Stimulated activated naive CD4-positive, alpha-beta T cell (primary cell): ENCODE measurements at regions not wholly inside any gene's neighbourhood (a gene's known extent, or its start where the extent isn't known, plus 50 kb on each side); places are given as distances from the start of the nearest gene placed in this dataset.
"Not testable (repeated sequence)": the region's sequence is repeated elsewhere in the genome, so short reads cannot be mapped to it uniquely, and the experiment has no call there.

Experiments used
- DNase-seq, 6 experiments: peaks; one replicate each; lab custom pipeline; 2025; lab: John Stamatoyannopoulos, UW

DNA sequence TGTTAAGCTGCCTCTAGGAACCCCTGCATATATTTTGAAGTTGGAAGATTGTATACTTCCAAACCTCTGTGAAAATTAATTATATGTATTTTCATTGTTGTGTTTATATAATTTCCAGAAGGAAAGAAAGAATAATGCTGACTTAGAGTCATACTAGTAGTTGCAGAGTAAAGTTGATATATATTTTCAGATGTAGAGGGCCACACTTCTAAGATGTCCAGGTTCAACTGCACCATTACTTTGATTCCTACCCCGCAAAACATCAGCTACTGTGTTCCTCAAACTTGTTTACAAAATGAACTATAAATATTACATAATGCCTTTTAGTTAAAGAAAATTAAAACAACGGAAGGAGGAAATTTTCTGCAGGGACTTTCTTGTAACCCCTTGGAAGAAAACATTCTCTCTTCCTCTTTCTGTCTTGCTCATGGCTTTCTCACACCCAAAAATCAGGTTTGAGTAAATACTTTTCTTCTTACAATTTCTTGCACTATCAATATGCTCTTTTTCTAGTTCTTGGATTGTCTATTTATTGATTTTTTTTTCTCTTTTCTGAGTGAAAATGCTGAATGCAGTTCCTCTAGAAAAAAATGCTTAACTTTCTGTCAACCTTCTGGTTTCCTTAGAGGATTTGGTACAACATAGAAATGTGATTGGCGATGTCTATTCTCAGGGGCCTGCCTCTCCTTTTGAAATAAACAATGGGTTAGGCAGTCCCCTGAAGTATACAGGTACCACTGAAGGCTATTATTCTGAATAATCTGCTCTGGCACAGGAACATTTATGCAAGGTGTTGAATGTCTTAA is 867.8 kb downstream of the TTLL7 start:
- DNase-seq = no peak

GRCh38 chr1:83129107-83129506 is 869.8 kb downstream of the TTLL7 start:
- DNase-seq = no peak

GRCh38 chr1:83125456-83125855 is 873.5 kb downstream of the TTLL7 start:
- DNase-seq = no peak

DNA sequence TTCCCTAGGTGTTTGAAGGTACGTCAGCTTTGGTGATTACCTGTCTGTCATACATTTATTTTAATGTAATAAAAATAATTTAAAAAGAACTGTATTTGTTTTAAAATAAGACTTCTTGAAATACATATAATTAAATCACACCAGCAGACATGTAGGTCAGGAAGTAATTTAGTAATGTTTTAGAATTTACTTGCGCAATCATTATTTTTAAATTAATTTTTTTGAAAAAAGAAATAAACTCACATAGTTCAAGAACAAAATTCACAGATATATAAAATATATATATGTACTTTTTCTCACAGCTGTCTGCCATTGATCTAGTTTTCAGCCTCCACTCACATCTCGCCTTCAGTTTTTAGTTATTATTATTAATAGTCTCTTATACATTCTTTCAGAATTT is 875.9 kb downstream of the TTLL7 start:
- no peak for DNase-seq

DNA sequence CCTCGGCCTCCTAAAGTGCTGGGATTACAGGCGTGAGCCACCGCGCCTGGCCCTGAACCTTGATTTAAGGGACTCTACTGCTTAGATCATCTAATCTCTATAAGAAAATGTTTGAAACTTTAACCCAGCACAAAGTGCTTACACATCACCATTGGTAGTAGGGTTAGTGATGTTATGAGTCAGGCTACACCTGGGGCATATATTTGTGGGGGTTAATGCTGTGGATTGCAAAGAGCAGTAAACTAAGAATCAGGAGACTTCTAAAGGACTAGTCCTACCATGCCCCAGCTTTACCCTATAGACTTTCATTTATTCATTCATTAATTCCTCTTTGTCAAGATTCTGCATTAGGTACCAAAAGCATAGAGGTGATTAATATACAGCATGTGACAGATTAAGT is 880.5 kb downstream of the TTLL7 start:
- no peak for DNase-seq

DNA sequence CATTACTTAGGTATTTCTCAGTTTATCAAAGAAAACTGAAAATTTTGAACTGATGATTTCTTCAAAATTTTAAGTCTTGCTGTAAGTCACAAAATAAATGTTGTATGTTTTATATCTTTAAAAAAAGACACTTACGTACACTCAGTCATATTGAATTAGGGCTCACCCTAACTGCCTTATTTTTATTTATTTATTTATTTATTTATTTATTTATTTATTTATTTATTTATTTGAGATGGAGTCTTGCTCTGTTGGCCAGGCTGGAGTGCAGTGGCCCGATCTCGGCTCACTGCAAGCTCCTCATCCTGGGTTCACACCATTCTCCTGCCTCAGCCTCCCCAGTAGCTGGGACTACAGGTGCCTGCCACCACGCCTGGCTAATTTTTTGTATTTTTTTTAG is 881.9 kb downstream of the TTLL7 start:
- DNase-seq = not testable (repeated sequence)

DNA sequence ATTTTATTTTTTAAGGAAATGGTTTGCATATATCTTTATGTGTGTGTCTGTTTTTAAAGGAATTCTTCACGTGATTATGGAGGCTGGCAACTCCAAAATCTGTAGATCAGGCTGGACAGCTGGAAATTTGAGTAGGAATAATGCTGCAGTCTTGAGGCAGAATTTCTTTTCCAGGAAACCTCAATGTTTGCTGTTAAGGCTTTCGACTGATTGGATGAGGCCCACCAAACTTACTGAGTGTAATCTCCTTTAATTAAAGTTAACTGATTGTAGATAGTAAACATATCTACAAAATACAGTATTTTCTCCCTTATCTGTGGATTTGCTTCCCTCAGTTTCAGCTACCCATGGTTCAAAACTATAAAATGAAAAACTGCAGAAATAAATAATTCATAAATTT is 883.1 kb downstream of the TTLL7 start:
- DNase-seq = no peak

- no peak for DNase-seq
These were observed 884.6 kb downstream of the TTLL7 start for GRCh38 chr1:83114136-83114834.

GRCh38 chr1:83113652-83114051 is 885.3 kb downstream of the TTLL7 start:
- no peak for DNase-seq

GRCh38 chr1:83112248-83112885 is 886.6 kb downstream of the TTLL7 start:
- DNase-seq = no peak

DNA sequence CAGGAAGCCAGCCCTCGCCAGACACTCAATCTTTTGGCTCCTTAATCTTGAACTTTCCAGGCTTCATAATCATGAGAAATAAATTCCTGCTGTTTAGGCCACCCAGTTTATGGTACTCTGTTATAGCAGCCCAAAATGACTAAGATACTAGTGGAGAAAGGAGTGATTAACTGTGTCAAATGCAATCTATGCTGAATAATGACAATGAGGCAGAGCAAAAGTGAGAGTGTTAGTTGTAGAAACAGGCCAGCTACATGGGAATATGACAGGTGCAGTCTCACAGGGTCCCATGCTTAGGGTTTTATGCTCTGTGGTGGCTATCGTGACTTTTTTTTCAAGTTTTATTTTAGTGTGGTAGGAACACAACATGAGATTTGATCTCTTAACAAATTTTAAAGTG is 888.8 kb downstream of the TTLL7 start:
- DNase-seq = no peak

GRCh38 chr1:83109692-83110091 is 889.2 kb downstream of the TTLL7 start:
- no peak for DNase-seq

DNA sequence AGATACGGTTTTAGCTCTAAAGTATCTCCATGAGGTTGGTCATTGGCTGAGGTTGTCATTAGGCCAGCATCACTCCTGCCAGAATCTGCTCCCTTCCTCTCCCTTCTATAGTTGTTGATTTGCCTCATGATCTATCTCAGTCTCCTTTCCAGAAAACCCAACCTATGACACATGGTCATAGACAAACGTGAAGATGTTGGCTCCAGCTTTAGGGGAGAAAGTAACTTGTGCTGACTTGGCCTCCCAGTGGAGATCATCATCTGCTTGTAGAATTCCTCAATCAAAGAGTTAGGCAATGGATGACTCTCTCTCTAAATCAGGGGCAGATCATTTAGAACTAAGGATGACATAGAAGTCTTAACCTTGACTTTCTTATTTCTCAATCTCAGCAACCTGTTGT is 894.4 kb downstream of the TTLL7 start:
- DNase-seq = no peak

GRCh38 chr1:83103341-83103740 is 895.6 kb downstream of the TTLL7 start:
- no peak for DNase-seq

DNA sequence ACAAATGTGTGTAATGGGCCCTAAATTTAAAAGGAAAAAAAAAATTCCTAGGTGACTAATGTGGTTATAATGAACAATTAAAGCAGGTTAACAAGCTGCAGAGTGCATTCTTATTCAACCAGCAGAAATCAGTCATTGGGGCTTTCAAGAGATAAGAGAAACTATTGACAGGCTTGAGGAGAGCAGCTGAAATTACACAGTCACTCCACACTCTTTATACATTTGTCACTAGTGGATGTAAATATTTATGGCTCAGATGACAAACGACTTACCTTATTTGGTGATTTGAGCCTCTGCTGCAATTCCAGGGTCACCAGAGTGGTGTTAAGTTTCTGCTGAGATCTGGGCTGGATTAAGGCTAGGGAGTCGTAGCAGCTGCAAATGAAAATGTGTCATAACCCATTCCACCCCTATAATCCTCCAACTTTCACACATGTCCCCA is 896.3 kb downstream of the TTLL7 start:
- DNase-seq = no peak

DNA sequence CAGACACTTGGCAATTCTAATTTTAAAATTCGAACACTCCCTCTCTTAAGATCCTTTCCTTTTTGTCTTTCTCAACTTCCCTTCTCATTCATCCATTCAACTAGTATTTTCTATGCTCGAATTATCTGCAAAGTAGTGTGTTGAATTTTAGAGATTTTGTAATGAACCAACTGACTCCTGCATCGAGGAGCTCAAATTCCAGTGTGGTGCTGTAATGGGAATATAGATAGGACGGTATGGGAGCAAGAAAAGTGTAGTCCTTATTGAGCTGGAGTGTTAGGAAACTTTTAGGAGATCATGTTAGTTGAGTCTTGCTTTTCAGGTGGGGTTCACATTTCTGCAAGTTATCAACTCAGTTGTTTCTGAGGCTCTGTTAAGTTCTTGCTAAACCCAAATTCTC is 897.5 kb downstream of the TTLL7 start:
- DNase-seq = no peak

DNA sequence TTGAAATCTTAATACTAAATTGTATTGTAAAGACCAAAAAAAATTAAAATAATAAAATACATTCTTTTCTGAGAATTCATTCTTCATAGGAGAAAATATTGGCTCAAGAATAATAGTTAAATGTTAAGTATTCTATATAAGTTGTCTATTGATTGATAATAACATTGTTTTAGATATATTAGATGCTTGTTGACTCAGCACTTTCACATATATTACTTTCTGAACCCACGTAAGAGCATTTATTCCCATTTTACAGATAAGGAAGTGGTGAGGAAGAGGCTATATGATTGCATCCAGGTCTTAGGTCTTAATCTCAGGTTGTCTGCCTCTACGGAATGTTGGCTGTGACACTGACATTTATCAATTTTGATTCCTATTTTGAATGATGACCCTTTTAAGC is 898.8 kb downstream of the TTLL7 start:
- DNase-seq = no peak

DNA sequence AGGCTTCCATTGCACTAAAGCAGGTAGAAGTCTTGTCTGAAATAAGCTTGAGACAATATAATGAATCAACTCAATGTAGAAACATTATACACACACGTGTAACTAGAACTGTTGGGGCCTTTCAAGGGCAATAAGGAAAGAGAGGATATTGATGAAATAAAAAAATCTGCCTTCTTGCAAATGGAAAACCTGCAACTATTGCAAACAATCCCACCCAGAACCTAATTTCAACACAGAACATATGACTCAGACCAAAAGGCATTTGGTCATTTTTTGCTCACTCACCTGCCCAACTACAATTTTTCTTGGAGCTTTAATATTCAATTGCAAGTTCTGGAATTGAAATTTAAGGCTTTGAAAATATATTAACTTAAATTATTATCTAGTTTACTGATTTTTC is 900.1 kb downstream of the TTLL7 start:
- no peak for DNase-seq

- DNase-seq = no peak
These were observed 900.8 kb downstream of the TTLL7 start for GRCh38 chr1:83098131-83098530.

DNA sequence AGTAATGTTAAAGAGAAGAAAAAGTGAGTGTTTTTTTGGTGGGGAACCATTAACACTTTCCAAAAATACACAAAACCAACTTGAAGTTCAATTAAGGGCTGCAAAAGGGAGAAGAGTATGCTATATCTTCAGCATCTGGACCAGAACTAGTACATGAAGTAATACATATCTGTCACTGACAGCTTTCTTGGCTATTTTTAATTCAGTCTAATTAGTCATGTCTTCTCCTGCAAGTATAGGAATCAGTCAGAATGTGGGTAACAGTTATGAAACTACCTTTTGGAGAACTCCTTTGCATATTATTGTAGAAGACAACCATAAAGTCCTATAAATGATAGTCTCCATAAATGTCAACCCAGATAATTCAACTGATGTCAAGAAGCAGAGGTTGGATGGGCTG is 901.2 kb downstream of the TTLL7 start:
- no peak for DNase-seq

- no peak for DNase-seq
These were observed 903.4 kb downstream of the TTLL7 start for GRCh38 chr1:83095570-83095969.

- DNase-seq = no peak
These were observed 908.7 kb downstream of the TTLL7 start for GRCh38 chr1:83090195-83090594.

GRCh38 chr1:83087851-83088250 is 911.1 kb downstream of the TTLL7 start:
- DNase-seq = no peak
